GM19397 (cell line): ENCODE measurements at regions not wholly inside any gene's neighbourhood (a gene's known extent, or its start where the extent isn't known, plus 50 kb on each side); places are given as distances from the start of the nearest gene placed in this dataset.
"Not testable (repeated sequence)": the region's sequence is repeated elsewhere in the genome, so short reads cannot be mapped to it uniquely, and the experiment has no call there.

Experiments used
- ATAC-seq: cut with Tn5 transposase; IDR thresholded peaks from one replicate; pipeline ENCODE4 v1.9.1; 2021; ENCODE audit warnings: mild to moderate bottlenecking, moderate library complexity; ENCODE audit not compliant: unreplicated experiment

DNA sequence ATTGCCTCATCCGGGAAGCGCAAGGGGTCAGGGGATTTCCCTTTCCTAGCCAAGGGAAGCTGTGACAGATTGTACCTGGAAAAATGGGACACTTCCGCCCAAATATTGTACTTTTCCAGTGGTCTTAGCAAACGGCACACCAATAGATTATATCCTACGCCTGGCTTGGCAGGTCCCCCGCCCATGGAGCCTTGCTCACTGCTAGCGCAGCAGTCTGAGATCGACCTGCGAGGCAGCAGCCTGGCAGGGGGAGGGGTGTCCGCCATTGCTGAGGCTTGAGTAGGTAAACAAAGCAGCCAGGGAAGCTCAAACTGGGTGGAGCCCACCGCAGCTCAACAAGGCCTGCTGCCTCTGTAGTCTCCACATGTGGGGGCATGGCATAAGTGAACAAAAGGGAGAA is 1075.4 kb upstream of the GOT2 start:
- ATAC-seq, result not testable (repeated sequence)

- no peak for ATAC-seq
These were observed 1049.1 kb upstream of the GOT2 start for GRCh38 chr16:59783191-59783590.

GRCh38 chr16:59773330-59773729 is 1039.2 kb upstream of the GOT2 start:
- ATAC-seq, result no peak

DNA sequence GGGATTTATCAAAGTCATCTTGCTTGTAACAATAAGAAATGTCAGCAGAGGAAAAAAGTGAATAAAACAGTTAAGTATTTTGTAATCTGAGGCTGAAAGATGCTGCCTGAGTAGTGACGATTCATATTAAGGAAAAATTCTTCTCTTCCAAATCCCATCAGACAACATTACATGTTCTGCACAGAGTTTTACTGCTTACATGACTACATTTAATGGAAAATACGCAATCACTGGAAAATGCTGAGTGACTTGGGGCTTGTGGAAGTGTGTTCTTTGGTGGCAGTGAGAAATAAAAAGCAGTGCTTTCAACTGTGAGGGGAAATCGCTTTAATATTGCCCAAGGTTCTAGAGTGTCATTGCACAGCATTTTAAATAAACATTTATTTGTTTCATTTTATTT is 1025.2 kb upstream of the GOT2 start:
- no peak for ATAC-seq

- no peak for ATAC-seq
These were observed 1024.7 kb upstream of the GOT2 start for GRCh38 chr16:59758848-59759247.

GRCh38 chr16:59754854-59755253 is 1020.7 kb upstream of the GOT2 start:
- ATAC-seq, result no peak

- no peak for ATAC-seq
These were observed 1015.7 kb upstream of the GOT2 start for GRCh38 chr16:59749662-59750336.

DNA sequence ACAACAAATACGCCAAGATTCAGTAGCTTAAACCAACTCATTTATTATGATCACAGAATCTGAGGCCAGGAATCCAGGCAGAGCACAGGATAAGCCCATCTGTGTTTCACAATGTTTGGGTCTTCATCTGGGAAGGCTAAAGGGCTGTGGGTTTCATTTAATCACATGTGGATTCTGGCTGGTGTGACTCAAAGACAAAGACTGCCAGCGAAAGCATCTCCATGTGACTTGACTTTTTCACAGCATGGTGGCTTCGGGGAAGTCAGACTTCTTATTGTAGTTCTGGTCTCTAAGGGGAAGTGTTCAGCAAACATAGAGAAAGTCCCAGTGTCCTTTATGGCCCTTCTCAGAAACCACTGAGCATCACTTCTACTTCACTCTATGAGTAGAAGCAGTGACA is 1014.4 kb upstream of the GOT2 start:
- ATAC-seq, result no peak

- no peak for ATAC-seq
These were observed 1009.4 kb upstream of the GOT2 start for GRCh38 chr16:59743504-59743903.

DNA sequence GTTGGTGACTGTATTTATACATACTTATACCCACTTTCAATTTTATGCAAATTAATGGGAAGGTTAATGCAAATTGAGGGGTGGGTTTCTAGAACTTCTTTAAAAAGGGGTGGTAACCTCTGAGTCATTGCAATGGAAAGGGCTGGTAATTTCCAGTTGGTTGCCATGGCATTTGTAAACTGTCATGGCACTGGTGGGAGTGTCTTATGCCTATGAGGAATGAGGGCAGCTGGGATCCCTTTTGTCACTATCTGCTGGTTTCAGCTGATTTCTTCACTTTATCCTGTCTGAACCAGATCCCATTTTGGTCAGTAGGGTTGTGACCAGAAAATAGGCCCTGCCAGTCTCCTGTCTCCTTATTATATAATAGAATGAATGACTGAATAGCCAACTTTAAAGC is 1006.7 kb upstream of the GOT2 start:
- ATAC-seq, result no peak

GRCh38 chr16:59737274-59737673 is 1003.2 kb upstream of the GOT2 start:
- ATAC-seq, result no peak

- no peak for ATAC-seq
These were observed 999.2 kb upstream of the GOT2 start for GRCh38 chr16:59733321-59733720.

DNA sequence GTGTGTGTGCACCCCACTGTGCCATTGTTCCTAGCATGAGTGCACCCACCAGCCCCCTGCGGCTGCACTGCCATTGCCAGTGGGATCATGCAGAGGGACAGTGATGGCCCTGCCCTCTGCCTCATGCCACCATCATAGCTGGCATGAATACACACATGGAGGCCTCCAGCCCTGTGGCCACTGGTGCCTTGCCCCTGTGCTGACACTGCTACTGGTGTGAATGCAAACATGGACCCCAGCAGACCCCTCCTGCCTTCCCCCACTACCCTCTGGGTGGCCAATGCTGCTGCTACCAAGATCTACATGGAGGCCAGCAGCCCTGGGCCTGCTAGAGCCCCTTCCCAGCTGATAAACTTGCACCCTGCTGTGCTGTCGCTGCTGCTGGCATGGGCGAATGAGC is 995.5 kb upstream of the GOT2 start:
- no peak for ATAC-seq

- no peak for ATAC-seq
These were observed 985.0 kb upstream of the GOT2 start for GRCh38 chr16:59719121-59719520.

- ATAC-seq, result no peak
These were observed 973.5 kb upstream of the GOT2 start for GRCh38 chr16:59707436-59708226.

- ATAC-seq, result no peak
These were observed 968.1 kb upstream of the GOT2 start for GRCh38 chr16:59701963-59702930.

GRCh38 chr16:59699786-59700185 is 965.7 kb upstream of the GOT2 start:
- ATAC-seq, result no peak

DNA sequence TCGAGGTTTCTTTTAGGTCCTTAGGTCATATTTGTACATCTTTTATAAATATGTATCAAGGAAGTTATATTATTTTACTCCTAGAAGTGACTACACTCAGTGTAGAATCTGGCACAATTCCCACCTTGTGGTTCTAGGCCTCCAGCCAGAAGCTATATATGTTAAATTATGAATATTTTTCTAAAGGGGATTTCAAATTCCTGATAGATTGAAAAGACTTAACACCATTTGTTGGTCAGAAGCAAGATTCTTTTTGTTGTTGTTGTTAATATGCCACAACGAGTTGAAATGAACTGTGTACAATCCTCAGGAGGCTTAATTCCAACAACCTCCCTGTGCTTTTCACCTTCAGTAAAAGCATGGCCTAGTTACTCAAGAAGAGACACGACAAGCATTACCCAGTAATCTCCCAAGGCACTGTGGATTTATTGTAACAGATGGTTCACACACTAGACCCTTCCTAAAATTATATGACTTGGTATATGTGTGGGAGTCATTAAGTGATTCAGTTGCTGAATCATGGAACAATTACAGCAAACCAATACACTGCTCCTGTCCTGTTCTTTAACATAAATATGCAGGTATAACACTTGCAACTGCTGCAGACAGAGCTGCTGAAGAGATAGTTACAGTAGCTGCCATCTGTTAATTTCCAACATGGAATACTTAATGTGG is 964.4 kb upstream of the GOT2 start:
- no peak for ATAC-seq

DNA sequence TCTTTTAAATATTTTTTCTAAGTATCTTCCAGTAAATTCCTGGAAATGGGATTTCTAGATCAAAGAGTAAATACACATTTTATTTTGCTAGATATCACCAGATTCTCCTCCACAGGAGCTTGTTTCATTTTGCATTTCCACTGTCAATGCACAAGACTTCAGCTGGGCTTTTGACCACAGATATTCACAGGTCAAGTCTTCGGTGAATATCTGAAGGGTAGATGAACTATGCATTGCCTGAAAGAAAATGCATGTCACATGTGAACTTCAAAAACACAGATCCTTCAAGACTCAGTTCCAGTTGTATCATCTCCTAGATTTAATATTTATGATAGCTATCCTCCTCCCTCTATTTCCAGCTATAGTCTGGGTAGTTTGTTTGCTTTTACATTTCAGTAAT is 963.6 kb upstream of the GOT2 start:
- ATAC-seq, result no peak

DNA sequence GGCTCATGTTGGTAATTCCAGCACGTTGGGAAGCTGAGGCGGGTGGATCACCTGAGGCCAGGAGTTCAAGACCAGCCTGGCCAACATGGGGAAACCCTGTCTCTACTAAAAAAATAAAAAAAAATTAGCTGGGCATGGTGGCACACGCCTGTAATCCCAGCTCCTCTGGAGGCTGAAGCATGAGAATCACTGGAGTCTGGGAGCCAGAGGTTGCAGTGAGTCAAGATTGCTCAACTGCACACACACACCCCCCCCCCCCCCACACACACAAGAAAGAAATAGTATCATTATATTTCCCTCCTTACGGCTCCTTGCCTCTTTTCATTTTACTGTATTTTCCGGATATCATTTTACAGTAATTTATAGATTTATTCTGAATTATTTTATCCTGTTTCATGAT is 963.1 kb upstream of the GOT2 start:
- ATAC-seq, result no peak

GRCh38 chr16:59696495-59696894 is 962.4 kb upstream of the GOT2 start:
- no peak for ATAC-seq
